Ishikawa (cell line): ENCODE measurements at regions not wholly inside any gene's neighbourhood (a gene's known extent, or its start where the extent isn't known, plus 50 kb on each side); places are given as distances from the start of the nearest gene placed in this dataset.

ENCODE experiments used
- CEBPB ChIP-seq: IDR thresholded peaks from 2 replicates; pipeline ENCODE4 v1.6.1; 2012
- CREB1 ChIP-seq: IDR thresholded peaks from 2 replicates; pipeline ENCODE4 v1.6.1; 2012; ENCODE audit warnings: low read depth
- EGR1 ChIP-seq: IDR thresholded peaks from 2 replicates; pipeline ENCODE4 v1.6.1; 2012
- EP300 ChIP-seq: IDR thresholded peaks from 2 replicates; pipeline ENCODE4 v1.6.1; 2012; ENCODE audit warnings: borderline replicate concordance
- FOXM1 ChIP-seq: IDR thresholded peaks from 2 replicates; pipeline ENCODE4 v1.6.1; 2012; ENCODE audit warnings: low read depth, borderline replicate concordance
- MAX ChIP-seq: IDR thresholded peaks from 2 replicates; pipeline ENCODE4 v1.6.1; 2012
- NFIC ChIP-seq: IDR thresholded peaks from 2 replicates; pipeline ENCODE4 v1.6.1; 2012
- RAD21 ChIP-seq: IDR thresholded peaks from 2 replicates; pipeline ENCODE4 v1.6.1; 2012; ENCODE audit warnings: low read depth
- TAF1 ChIP-seq: IDR thresholded peaks from 2 replicates; pipeline ENCODE4 v1.6.1; 2012; ENCODE audit warnings: low read depth, mild to moderate bottlenecking
- TCF12 ChIP-seq: IDR thresholded peaks from 2 replicates; pipeline ENCODE4 v1.6.1; 2012; ENCODE audit warnings: low read depth
- TEAD4 ChIP-seq: IDR thresholded peaks from 2 replicates; pipeline ENCODE4 v1.6.1; 2012
- YY1 ChIP-seq: IDR thresholded peaks from 2 replicates; pipeline ENCODE4 v1.6.1; 2012; ENCODE audit warnings: low read depth
- ZBTB7A ChIP-seq: IDR thresholded peaks from 2 replicates; pipeline ENCODE4 v1.6.1; 2012; ENCODE audit warnings: low read depth
- TF ChIP-seq, protein P1 (sequence below): IDR thresholded peaks from 2 replicates; pipeline ENCODE4 v1.6.1; 2012
- TF ChIP-seq, protein P2 (sequence below): IDR thresholded peaks from 2 replicates; pipeline ENCODE4 v1.6.1; 2012; ENCODE audit warnings: low read depth, mild to moderate bottlenecking

DNA sequence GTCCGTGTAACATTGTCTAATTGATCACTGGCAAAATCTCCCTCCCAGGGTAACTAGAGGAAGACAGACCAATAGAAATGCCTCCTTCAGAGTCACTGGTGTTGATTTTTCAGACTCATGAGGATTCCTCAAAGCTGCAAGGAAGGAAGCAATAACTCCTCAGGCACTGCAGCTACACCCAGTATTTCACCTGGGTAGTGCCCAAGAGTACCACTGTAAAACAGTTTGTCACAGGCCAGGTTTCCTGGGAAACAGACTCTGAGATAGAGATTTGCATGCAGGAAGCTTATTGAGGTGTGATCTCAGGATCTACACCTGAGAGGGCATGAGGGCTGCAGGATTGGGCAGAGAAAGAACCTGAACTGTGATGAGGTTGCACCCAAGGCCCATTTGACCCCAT, 240.7 kb upstream of the ATP6AP2 start:
- TF ChIP-seq TEAD4 (no peak), ZBTB7A (no peak), FOXM1 (no peak)
- TF ChIP-seq, protein P1, sequence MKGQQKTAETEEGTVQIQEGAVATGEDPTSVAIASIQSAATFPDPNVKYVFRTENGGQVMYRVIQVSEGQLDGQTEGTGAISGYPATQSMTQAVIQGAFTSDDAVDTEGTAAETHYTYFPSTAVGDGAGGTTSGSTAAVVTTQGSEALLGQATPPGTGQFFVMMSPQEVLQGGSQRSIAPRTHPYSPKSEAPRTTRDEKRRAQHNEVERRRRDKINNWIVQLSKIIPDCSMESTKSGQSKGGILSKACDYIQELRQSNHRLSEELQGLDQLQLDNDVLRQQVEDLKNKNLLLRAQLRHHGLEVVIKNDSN, result no peak

DNA sequence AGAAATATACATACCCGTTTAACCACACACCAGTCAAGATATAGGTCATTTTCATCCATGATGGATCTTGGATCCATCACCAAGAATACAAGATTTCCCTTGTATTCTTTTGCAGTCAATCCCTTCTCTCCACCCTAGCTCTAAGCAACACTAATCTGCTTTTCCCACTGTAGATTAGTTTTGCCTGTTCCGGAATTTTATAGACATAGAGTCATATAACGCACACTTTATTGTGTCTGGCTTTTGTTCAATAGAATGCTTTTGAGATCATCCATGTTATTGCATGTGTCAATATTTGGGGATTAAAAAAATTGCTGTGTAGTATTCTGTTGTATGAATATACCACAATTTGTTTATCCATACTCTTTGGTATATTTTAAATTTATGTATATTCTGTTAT, 235.6 kb upstream of the BCOR start:
- TF ChIP-seq FOXM1, result no peak
- TF ChIP-seq, protein P2, sequence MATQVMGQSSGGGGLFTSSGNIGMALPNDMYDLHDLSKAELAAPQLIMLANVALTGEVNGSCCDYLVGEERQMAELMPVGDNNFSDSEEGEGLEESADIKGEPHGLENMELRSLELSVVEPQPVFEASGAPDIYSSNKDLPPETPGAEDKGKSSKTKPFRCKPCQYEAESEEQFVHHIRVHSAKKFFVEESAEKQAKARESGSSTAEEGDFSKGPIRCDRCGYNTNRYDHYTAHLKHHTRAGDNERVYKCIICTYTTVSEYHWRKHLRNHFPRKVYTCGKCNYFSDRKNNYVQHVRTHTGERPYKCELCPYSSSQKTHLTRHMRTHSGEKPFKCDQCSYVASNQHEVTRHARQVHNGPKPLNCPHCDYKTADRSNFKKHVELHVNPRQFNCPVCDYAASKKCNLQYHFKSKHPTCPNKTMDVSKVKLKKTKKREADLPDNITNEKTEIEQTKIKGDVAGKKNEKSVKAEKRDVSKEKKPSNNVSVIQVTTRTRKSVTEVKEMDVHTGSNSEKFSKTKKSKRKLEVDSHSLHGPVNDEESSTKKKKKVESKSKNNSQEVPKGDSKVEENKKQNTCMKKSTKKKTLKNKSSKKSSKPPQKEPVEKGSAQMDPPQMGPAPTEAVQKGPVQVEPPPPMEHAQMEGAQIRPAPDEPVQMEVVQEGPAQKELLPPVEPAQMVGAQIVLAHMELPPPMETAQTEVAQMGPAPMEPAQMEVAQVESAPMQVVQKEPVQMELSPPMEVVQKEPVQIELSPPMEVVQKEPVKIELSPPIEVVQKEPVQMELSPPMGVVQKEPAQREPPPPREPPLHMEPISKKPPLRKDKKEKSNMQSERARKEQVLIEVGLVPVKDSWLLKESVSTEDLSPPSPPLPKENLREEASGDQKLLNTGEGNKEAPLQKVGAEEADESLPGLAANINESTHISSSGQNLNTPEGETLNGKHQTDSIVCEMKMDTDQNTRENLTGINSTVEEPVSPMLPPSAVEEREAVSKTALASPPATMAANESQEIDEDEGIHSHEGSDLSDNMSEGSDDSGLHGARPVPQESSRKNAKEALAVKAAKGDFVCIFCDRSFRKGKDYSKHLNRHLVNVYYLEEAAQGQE, result no peak
- no peak for TF ChIP-seq CREB1
- TF ChIP-seq YY1, result no peak
- TF ChIP-seq TCF12, result no peak
- no peak for TF ChIP-seq EP300
- no peak for TF ChIP-seq ZBTB7A
- TF ChIP-seq TAF1, result no peak

DNA sequence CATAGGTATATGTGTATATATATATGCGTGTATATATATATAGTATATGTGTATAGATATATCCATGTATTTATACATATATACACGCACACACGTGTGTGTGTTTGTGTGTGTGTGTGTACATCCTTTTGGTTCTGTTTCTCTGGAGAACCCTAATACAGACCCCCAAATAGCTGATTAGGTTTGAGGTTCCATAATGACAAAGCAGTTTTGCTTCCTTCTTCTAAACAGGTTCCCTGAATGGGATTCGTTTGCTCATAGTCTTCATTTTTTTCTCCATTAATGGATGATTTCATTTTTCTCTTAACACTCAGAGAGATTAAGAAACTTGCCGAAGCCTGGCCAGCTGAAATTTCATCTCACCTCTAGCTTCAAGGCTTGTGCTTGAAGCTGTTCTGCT, 234.0 kb upstream of the BCOR start:
- TF ChIP-seq, protein P1, result no peak
- TF ChIP-seq ZBTB7A, result no peak
- TF ChIP-seq TAF1, result no peak
- TF ChIP-seq CREB1, result no peak
- TF ChIP-seq FOXM1, result no peak
- TF ChIP-seq MAX, result no peak
- TF ChIP-seq CEBPB, result no peak
- TF ChIP-seq TCF12, result no peak
- no peak for TF ChIP-seq TEAD4

- TF ChIP-seq FOXM1 (no peak), YY1 (no peak), EP300 (no peak), MAX (no peak), CREB1 (no peak), RAD21 (no peak), NFIC (no peak), TAF1 (no peak)
- TF ChIP-seq, protein P1, result no peak
Observed at GRCh38 chrX:40331353-40331752, 233.6 kb upstream of the BCOR start.

DNA sequence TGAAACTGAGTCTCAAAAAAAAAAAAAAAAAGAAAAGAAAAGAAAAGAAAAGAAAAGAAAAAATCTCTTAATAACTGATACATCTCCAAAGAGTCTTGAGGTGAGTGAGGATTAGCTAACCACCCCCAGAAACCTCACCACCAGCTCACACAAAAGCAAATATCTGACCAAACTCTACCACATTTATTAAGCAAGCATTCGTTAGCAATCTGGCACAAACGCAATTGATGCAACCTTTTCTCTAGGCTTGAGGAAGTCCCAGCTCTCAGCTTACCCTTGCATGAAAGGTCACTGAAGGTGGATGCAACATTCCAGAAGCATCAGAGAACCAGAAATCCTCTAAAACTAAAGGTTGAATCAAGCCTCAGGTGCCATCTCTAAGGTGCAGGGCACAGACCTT, 231.9 kb upstream of the BCOR start:
- TF ChIP-seq CEBPB (no peak), EGR1 (no peak), EP300 (no peak), MAX (no peak), NFIC (no peak), TEAD4 (no peak), RAD21 (no peak), TCF12 (no peak)

DNA sequence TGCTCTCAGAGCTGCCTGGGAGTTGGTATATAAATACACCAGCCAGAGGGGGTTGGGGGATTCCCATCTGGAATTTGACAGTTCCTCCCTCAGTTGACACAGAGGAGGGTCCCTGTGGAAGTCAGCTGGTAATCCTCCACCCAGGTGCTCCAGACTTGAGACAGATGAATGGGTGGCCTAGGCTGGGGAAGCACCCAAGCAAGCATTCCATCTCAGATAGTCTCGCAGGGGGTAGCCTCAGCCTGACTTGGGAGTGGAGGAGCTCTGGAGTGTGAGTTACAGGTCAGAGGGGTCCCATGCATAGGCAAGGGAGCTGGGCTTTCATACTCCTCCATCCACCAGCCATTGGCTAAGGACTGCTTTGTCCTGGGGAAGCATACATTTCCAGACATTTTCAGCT, 229.3 kb upstream of the BCOR start:
- TF ChIP-seq, protein P1, result no peak
- TF ChIP-seq RAD21, result no peak
- TF ChIP-seq NFIC, result no peak
- no peak for TF ChIP-seq YY1
- no peak for TF ChIP-seq EGR1
- TF ChIP-seq TAF1, result no peak
- TF ChIP-seq EP300, result no peak
- TF ChIP-seq ZBTB7A, result no peak
- TF ChIP-seq TEAD4, result no peak
- TF ChIP-seq TCF12, result no peak
- TF ChIP-seq, protein P2, result no peak
- no peak for TF ChIP-seq CREB1
- TF ChIP-seq FOXM1, result no peak
- TF ChIP-seq CEBPB, result no peak
- no peak for TF ChIP-seq MAX
